GM18508 (cell line): ENCODE measurements at regions not wholly inside any gene's neighbourhood (a gene's known extent, or its start where the extent isn't known, plus 50 kb on each side); places are given as distances from the start of the nearest gene placed in this dataset.
"Not testable (repeated sequence)": the region's sequence is repeated elsewhere in the genome, so short reads cannot be mapped to it uniquely, and the experiment has no call there.

ENCODE experiments used
- ATAC-seq: cut with Tn5 transposase; IDR thresholded peaks from one replicate; pipeline ENCODE4 v1.9.1; 2021; ENCODE audit warnings: moderate number of reproducible peaks; ENCODE audit not compliant: insufficient read depth, unreplicated experiment

DNA sequence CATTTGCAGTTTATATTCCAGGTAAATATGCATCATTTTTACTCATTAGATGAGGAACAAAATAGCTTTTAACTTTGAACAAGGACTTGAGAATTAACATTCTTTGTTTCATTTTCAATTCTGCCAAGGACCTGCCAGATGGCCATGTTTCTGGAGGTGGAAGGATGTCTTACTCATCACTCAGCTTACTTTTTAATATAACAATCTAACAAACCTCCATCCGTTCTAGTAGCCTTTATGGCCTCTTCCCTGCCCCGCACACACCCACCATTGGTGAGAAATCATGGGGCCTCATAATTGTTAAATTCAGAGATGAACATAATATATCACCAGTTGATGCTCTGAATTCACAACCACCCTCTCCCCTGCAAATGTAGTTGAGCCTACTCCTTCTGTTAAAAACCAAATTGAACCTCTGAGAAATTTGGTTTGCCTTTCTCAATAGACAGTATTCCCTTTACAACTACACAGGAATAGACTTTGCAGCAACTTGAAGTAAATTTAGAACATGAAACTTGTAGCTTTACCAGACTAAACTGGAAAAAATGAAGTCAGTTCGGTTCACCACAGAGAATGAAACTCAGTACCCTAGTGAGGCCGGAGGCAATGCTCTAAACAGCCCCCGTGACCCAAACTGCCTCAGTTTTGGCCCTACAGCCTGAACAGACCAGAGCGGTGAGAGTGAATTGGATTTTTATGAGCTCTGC lies 50.1 kb upstream of the ACSL4 start:
- peak; percentile 58 for ATAC-seq

DNA sequence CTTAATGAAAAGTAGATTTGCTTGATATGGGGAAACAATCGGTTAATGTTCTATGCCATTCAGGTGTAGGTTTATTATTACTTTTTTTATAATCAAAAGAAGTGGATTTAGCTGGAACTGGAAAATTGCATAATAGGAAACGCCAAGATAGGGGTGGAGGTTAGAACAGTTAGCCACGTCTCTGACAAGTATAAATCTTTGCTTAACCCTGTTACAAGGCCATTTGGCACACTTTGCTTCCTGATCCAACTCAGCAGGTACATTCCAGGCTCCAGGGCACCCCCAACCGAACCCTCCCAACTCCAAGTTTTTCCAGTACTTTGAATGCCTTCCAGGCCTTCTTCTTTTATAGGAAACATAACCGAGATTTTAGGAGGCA lies 50.6 kb upstream of the ACSL4 start:
- ATAC-seq, result no peak

DNA sequence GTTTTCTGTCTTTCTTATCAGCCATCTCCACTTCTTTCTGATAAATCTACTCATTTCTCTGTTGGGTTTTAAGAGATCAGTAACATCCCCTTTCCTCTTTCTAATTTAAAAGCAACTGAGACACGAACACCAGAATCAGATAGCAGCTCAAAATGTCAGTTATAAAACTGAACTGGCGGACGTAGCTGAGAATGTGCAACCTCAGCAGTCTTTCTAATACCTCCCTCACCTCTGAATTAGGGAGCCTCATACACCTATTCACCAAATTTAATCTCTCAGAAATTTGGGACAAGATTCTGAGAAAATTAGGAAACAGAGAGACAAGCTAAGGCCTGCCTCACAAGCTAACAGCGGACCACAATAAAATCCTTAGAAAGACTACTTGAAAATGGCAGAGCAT lies 52.0 kb upstream of the ACSL4 start:
- ATAC-seq, result no peak

DNA sequence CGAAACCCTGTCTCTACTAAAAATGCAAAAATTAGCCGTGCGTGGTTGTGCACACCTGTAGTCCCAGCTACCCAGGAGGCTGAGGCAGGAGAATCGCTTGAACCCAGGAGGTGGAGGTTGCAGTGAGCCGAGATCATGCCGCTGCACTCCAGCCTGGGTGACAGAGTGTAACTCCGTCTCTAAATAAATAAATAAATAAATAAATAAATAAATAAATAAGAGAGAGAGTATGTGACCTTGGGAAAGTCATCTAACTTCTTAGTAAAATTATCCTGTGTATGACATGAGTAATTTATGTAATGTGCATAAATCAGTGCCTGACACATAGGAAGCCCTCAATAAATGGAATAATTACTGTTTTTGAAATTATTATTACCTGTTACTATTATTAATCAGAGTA lies 57.5 kb upstream of the ACSL4 start:
- not testable (repeated sequence) for ATAC-seq

DNA sequence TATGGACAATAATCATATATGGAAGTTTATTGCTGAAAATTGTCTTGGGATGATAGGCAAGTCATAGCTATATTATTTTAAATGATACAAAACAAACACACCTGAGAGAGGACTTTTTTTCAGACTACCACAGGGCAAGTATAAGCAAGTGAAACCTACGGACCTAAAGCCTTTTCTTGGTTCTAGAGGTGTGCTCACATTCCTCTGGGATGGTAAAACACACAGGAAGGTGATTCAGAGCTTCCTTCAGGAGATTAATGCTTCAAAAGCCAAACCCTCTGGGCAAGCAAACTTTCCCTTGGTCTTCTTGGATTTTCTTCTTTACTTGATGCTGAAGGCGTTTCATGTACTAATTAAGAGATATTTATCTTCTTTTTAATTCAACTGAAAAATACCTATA lies 60.1 kb upstream of the ACSL4 start:
- no peak for ATAC-seq

DNA sequence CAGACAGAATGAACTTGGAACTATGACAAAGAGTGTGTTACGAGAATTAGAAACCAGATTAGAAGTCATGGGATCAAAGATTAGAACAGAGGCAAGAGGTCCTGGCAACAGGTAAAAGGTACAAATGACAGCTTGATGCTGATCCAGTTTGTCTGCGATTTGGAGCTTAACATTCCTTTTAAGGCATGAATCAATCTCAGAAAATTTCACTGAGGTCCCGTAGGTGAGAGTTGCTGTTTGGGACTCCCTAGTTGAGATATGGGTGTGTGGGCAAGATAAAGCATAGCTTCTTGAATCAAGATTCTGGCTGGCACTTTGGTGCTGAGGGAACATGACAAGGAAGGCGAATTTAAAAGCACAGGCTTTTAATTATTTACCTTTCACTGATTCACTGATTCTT lies 62.6 kb upstream of the ACSL4 start:
- ATAC-seq, result no peak

DNA sequence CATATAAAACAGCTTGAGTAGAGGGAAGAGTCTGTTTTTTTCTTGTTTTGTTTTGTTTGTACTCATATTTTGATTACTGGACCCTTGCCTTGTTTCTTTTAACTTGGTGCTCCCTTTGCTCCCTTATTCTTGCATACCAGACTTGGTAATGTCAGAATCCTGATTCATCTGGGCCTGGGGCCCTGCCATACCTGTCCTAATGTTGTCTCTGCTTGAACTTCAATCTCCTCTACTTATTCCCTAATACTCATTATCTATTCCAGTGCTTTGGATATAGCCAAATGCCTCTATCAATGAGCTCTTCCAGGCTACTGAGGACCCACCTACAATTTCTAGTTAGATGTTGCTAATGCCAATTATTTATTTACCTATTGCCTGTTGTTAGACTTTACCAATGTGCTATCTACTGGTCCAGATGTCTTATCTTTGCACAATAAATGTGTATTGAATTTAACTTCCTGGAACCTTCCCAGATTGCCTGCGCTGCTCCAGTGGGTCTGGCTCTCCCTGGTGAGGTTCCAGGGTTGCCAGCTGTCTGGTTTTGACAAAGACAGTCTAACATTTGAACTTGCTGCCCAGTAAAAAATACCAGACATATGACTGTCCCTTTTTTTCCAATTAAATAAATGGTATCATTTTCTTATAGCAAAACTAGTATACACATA lies 64.4 kb upstream of the ACSL4 start:
- ATAC-seq, result no peak

DNA sequence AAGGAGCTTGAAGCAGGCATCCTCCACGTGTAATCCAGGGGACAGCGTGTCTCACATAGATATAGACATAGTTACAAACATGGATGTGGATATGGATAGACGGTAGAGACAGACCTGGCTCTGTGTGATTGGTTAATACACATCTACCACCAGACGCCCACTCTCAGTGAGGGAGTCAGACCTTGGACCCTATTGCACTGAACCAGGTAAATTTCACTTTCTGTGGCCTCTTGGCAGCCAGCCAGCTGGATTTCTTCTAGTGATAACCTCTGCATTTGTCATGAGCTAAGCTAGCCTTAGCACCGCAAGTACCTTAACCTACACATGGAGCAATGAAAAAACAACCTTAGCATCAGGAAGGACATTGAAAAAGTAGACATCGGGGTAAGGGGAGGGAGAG lies 79.2 kb upstream of the ACSL4 start:
- ATAC-seq, result no peak

DNA sequence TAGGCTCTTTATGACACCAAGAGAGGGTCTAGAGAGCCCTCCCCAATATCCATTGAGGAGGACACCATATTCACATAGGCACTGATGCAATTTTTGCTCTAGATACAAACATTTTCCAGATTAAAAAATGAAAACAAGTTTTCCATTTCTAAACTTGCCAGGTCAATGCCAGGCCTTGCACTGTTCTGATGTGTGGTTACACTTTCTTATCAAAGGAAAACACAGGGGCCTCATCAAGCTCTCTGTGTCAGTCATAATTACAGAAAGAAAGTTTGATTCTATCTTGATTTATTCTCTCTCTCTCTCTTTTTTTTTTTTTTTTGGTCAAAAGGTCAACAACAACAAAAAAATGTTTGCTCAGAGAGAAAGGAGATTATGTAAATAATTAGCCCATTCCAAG lies 80.2 kb upstream of the ACSL4 start:
- ATAC-seq, result no peak

DNA sequence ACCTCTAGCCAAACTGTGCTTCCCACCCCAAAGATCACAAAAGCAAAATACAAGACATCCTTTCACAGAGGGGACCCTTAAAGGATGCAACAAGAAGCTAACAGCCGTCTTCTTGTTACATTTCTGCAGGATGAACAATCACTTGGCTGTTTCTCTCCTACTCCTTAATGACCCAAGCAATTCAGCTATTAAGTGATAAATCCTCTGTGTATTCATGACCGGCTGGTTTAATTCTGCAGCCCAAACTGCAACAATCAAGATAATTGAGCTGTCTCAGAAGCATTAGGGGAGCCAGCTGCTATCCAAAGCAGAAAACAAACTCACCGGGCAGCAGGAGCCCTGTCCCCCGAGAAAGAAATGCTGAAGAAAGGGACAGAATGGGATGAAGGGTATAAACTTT lies 85.9 kb upstream of the ACSL4 start:
- no peak for ATAC-seq

DNA sequence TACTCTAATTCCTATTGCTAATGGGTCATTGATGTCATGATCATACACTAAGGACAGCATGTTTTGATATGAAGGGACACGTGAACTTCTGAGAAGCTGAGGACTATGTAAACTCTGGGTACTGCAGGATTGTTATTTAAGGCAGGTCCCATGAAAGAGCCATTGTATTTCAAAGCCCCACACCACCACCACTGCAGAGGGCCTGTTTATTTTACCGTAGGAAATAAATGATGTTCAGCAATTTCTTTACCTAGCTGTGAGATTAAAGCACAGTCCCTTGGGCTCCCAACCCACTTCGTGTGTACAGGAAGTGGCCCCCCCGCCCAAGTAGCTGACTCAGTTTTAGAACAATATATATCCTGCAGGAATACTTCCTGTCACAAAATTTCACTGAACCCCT lies 89.8 kb upstream of the ACSL4 start:
- ATAC-seq, result no peak

DNA sequence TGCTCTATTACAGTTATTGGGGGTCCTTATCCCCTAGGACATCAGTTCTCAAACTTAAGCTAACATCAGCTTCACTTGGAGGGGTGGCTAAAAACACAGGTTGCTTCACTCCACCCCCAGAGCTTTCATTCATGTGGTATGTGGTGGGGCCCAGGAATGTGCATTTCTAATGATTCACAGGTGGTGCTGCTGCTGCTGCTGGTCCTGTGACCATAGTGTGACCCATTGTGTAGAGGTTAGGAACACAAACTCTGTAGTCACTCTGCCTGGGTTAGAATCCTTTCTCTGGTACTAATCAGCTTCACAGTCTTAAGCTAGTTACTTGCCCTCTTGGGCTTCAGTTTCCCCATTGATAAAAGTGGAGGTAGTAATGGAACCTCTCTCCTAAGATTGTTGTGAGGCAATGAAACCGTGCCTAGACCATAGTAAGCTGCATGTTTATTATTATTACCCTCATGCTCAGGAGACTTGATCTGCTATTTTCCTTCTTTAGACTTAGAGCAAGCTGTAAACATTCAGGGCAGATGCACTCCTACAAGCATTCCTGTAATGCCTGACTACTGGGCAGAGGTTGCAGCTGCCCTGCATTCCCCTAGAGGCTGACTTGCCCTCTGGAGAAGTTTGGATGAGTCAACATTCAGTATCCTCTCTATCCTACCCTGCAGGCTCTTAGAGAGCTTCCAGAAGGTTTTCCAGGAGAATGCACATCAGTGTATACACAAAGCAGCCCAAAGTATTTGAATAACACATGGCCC lies 94.1 kb upstream of the ACSL4 start:
- no peak for ATAC-seq

DNA sequence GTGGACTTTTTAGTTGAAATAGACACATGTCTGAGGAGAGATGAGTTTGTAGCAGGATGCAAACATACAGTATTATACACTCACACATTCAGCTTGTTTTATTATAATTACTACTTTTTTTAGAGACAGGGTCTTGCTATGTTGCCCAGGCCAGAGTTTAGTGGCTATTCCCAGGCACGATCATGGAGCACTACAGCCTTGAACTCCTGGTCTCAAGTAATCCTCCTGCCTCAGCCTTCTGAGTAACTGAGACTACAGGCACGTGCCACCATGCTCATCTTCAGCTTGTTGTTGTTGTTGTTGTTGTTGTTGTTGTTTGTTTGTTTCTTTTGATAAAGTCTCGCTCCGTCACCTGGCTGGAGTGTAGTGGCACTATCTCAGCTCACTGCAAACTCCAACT lies 94.7 kb upstream of the ACSL4 start:
- no peak for ATAC-seq

DNA sequence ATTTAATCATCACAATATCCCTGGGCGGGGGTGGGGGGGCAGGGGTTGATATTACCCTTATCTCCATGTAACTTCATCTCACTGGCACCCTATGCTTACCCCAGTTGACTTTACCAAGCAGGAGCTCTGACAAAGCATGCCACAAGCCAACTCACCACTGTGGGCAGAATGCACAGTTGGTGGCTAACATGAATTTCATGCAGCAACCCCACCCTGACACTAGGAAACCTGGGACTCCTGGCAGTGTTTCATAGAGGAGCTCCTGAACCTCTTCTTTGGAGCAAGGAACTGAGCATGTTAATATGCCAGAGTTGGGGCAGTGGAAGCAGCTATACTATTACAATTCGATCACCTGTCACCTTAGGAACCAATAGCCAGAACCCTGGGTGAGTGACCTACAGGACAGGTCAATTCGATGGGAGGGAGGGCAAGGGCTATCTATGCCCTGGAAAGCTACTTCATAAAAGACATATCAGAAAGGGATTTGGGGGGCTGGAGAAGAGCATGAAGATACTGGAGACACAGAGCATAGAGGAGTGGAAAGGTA lies 97.2 kb upstream of the ACSL4 start:
- ATAC-seq, result no peak

DNA sequence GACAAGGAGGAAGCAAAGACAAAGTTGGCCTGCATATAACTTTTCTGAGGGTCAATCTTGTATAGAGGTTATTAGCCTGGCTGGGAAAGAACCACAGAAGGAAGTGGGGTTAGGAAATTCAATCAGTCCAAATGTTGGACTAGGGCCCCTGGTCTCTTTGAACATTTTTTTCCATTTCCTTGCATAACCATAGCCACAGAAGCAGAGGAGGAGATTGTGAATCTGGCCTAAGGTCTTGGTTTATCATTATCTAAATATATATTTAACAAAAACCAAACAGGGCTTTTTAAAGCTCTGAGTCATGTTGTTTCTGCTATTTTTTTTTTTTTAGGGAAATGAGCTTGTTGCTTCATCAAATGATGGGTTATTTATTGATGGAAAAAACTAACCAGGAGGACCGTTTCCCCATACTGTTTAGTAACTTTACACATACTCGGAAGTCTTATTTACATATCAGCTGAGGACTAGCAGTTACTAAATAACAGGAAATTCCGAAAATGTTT lies 97.7 kb upstream of the ACSL4 start:
- ATAC-seq, result peak; percentile 85

DNA sequence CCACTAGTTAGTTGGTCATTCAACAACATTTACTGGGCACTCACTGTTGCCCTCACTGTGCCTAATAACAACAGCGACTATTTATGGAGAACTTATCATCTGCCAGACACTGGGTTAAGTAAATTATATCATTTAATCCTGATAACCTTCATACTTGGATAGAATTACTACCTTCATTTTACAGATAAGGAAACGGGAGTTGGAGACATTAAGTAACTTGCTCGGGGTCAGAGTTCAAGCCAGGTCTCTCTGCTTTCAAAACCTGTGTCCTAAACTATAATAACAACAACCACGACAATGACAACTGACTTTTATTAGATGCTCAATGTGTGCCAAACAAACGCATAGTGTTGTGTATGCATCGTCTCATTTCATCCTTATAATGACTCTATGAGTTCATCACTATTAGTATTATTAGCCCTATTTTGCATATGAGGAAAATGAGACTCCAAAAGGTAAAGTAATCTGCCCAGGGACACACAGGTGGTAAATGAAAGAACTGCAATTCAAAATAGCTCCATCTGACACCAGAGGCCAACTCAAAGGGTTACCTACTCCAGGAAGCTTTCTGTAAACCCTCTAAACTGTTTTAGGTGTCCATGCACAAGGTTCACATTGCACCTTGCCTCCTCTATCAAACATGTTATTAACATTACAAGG lies 98.4 kb upstream of the ACSL4 start:
- no peak for ATAC-seq

DNA sequence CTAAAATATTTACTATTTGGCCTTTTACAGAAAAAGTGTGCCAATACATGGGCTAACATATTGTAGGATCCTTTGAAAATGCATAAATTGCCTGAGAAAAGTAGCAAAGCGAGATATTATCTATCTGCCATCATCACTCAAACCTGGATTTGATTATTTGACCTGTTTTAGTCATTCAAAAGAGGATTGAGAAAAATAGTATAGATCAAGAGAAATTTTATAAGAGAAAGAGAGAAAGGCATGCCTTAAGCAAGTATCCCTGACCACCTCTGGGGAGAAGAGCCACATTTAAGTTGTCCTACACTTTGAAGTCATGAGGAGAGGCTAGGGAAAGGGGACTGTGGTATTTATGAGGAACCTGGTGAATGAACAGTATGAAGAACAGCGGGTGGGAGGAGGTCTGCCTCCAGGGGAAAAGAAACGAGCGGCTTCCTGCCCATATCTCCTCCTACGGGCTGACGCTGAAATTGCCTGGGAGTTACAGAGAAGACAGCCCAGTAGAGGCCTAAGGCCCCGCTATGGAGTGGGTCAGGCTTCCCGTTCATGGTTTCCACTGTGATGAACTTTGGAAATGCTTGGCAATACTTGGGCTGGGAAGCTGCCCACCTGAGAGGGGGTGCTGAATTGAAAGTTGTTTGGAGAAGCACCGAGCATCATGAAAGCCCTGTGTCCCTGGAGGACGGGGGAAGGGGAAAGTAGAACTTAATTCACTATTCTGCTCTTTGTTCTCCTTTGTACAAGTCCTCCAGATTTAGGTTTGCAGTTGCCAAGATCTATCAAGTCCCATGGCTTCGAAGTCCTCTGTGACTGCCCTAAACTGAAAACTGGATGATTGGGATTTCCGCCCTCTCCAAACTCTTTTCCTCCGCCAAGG lies 106.9 kb upstream of the ACSL4 start:
- no peak for ATAC-seq

DNA sequence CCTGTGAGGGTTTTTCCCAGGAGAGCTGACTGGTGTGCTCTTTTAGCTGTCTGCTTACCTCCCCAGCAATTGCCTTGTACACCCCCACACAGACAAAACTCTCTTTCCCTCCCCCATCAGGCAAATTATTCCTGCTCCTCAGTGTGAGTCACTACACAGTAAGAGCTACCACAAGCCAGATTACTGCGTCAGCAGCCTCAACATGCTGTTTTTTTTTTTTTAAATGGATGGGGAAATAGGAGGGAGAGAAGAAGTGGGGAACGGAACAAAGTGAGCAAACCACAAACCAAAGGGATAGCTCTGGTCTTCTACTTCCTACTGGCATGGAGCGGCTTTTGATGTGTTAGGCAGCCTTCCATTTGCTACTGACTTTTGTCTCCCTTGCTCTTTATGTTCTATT lies 107.5 kb upstream of the ACSL4 start:
- ATAC-seq, result no peak

DNA sequence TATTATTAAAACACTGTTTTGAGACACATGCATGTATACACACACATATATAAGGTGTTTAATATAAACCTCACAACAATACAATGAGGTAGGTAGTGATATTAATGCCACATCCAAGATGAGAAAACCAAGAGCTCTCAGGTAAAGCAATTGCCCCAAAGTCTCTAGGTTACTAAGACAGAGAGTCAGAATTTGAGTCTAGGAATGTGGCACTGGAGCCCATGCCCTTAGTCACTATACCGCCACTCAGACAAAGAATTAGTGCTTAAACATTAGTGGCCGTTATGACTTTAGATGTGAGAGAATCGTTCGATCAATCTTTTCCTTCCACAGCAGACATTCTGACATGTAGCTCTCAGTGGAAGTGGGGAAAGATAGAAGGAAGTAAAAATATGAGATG lies 108.2 kb upstream of the ACSL4 start:
- no peak for ATAC-seq
